K562 (cell line): ENCODE measurements at regions not wholly inside any gene's neighbourhood (a gene's known extent, or its start where the extent isn't known, plus 50 kb on each side); places are given as distances from the start of the nearest gene placed in this dataset.

Experiments used
- ATAC-seq: fragments of 200-7000 bp; cut with Tn5 transposase; 3 replicates; pipeline ENCODE4 v1.9.1; 2020; ENCODE audit warnings: moderate library complexity
- BruUV-seq: library from RNA; stranded (reverse); fragments of 400-500 nt; replicated peaks from 2 replicates; lab custom pipeline; 2021; lab: Mats Ljungman, UMichigan
- CTCF ChIA-PET: fragments of 300-600 bp; formaldehyde crosslinking; extraction: SDS; loops from one replicate; lab custom pipeline; 2021; ENCODE audit warnings: low intra/inter-chr PET ratio; lab: Yijun Ruan, JAX
- POLR2A ChIA-PET: fragments of 300-600, 350-650 bp; sonication (Branson Sonifier 250); formaldehyde crosslinking; extraction: SDS; loops from one replicate; lab custom pipeline; 2021; ENCODE audit warnings: antibody characterized with exemption, inconsistent platforms; lab: Yijun Ruan, JAX
- DNase-seq, 4 experiments: peaks; one replicate each; pipeline versions ENCODE4 v3.0.0 to v3.0.0-alpha.2; 2011 to 2018; ENCODE audit warnings: low spot score in 3 of 4, mixed read lengths in 3 of 4; ENCODE audit errors: extremely low read depth in 1 of 4
- FAIRE-seq: peaks from 2 replicates; lab custom pipeline; 2011; peaks lifted over from hg19 to GRCh38; lab: Jason Lieb, UNC
- H2AFZ ChIP-seq: 2 replicates; pipeline ENCODE4 v1.6.0; 2011; ENCODE audit warnings: low read depth, low read length, control low read depth, inconsistent platforms
- H3K27ac ChIP-seq: fragments of 200-600 bp; 3 replicates; pipeline ENCODE4 v1.8.0; 2011; ENCODE audit warnings: low read depth, mild to moderate bottlenecking, control low read depth, inconsistent platforms, low read length, moderate library complexity, mixed read lengths; ENCODE audit errors: extremely low read depth
- H3K27me3 ChIP-seq, 2 experiments: fragments of 300-600 bp in 1 of 2; 2 replicates in 1 of 2; 3 replicates in 1 of 2; pipeline versions ENCODE4 v1.6.0 to v1.8.0; 2011; ENCODE audit warnings: inconsistent platforms in 2 of 2, low read length in 2 of 2, mild to moderate bottlenecking in 1 of 2, mixed read lengths in 1 of 2, moderate library complexity in 1 of 2; ENCODE audit not compliant: control insufficient read depth in 2 of 2, insufficient read depth in 2 of 2
- H3K36me3 ChIP-seq: fragments of 300-600 bp; 3 replicates; pipeline ENCODE4 v1.8.0; 2011; ENCODE audit warnings: mild to moderate bottlenecking, low read length, inconsistent platforms; ENCODE audit not compliant: control insufficient read depth, insufficient read depth
- H3K4me1 ChIP-seq, 2 experiments: fragments of 200-600 bp in 1 of 2; replicated peaks in 1 of 2; 2 replicates in 1 of 2; 3 replicates in 1 of 2; pipeline versions ENCODE4 v1.5.1 to v1.8.0; 2011; ENCODE audit warnings: inconsistent platforms in 2 of 2, low read length in 2 of 2, mild to moderate bottlenecking in 1 of 2, mixed read lengths in 1 of 2, moderate library complexity in 1 of 2; ENCODE audit not compliant: control insufficient read depth in 2 of 2, insufficient read depth in 2 of 2
- H3K4me2 ChIP-seq: 2 replicates; pipeline ENCODE4 v1.6.1; 2011; ENCODE audit warnings: low read length, control low read depth, inconsistent platforms, mixed read lengths; ENCODE audit not compliant: insufficient read depth
- H3K4me3 ChIP-seq: fragments of 200-600 bp; sonication (generic), shearing (Covaris generic); 2 replicates; pipeline ENCODE4 v1.5.1; 2016; ENCODE audit warnings: control low read depth, inconsistent platforms
- H3K79me2 ChIP-seq: fragments of 200-600 bp; 3 replicates; pipeline ENCODE4 v1.8.0; 2011; ENCODE audit warnings: low read length, inconsistent platforms; ENCODE audit not compliant: control insufficient read depth, insufficient read depth
- H3K9ac ChIP-seq, 2 experiments: 2 replicates each; pipeline versions ENCODE4 v1.6.0 to v1.6.1; 2011; ENCODE audit warnings: low read depth in 2 of 2, low read length in 2 of 2, control low read depth in 1 of 2, inconsistent platforms in 1 of 2, mild to moderate bottlenecking in 1 of 2, mixed read lengths in 1 of 2; ENCODE audit not compliant: insufficient read depth in 1 of 2
- H3K9me1 ChIP-seq: one replicate; pipeline ENCODE4 v1.6.0; 2011; ENCODE audit warnings: inconsistent platforms, mild to moderate bottlenecking, low read length, moderate library complexity; ENCODE audit not compliant: control insufficient read depth, insufficient read depth
- H3K9me3 ChIP-seq: replicated peaks from 2 replicates; pipeline ENCODE4 v1.5.1; 2011; ENCODE audit warnings: low read depth, low read length, inconsistent platforms; ENCODE audit not compliant: control insufficient read depth, insufficient read depth
- H4K20me1 ChIP-seq: replicated peaks from 2 replicates; pipeline ENCODE4 v1.6.1; 2011; ENCODE audit warnings: low read length, inconsistent platforms, mixed read lengths; ENCODE audit not compliant: control insufficient read depth, insufficient read depth
- CCNT2 ChIP-seq: IDR thresholded peaks from 2 replicates; pipeline ENCODE4 v1.6.1; 2011; ENCODE audit warnings: borderline replicate concordance, low read depth, mild to moderate bottlenecking, moderate library complexity, mixed read lengths, low read length; ENCODE audit not compliant: insufficient read length; ENCODE audit errors: extremely low read depth
- FOS ChIP-seq: IDR thresholded peaks from 3 replicates; pipeline ENCODE4 v1.6.1; 2011; ENCODE audit not compliant: insufficient read length; ENCODE audit errors: extremely low read depth
- KAT8 ChIP-seq: fragments of 450-650 bp; IDR thresholded peaks from 2 replicates; pipeline ENCODE4 v1.6.1; 2016; ENCODE audit warnings: low read depth, mild to moderate bottlenecking
- MIER1 ChIP-seq: fragments of 450-650 bp; IDR thresholded peaks from 2 replicates; pipeline ENCODE4 v1.6.1; 2016; ENCODE audit warnings: antibody characterized with exemption, mild to moderate bottlenecking, low read depth
- POLR2G ChIP-seq: fragments of 200-400 bp; formaldehyde crosslinking; IDR thresholded peaks from 2 replicates; pipeline ENCODE4 v1.6.1; 2017; ENCODE audit warnings: low read depth, mild to moderate bottlenecking, antibody characterized with exemption, low read length, moderate library complexity
- PTBP1 ChIP-seq: fragments of 200-400 bp; formaldehyde crosslinking; IDR thresholded peaks from 2 replicates; pipeline ENCODE4 v1.6.1; 2017; ENCODE audit warnings: low read depth, low read length
- SETDB1 ChIP-seq: IDR thresholded peaks from one replicate; pipeline ENCODE4 v1.6.1; 2012; ENCODE audit warnings: low read length, control low read depth, inconsistent platforms
- ZBED1 ChIP-seq: IDR thresholded peaks from 2 replicates; pipeline ENCODE4 v1.6.1; 2014
- ZMIZ1 ChIP-seq, 2 experiments: fragments of 150-350 bp in 1 of 2; IDR thresholded peaks; 2 replicates each; pipeline ENCODE4 v1.6.1; 2012 to 2016; ENCODE audit warnings: low read depth in 2 of 2, low read length in 2 of 2, mild to moderate bottlenecking in 1 of 2, moderate library complexity in 1 of 2
- ZNF239 ChIP-seq: fragments of 250-450 bp; sonication (Bioruptor Pico); IDR thresholded peaks from 2 replicates; pipeline ENCODE4 v1.4.0; 2020; ENCODE audit warnings: mild to moderate bottlenecking
- ZNF592 ChIP-seq: fragments of 450-650 bp; IDR thresholded peaks from 2 replicates; pipeline ENCODE4 v1.6.1; 2017; ENCODE audit warnings: antibody characterized with exemption, mild to moderate bottlenecking
- ZNF778 ChIP-seq: fragments of 450-650 bp; formaldehyde crosslinking; IDR thresholded peaks from 2 replicates; pipeline ENCODE4 v1.4.0; 2020; ENCODE audit warnings: mild to moderate bottlenecking, moderate library complexity
- ZNF830 ChIP-seq: fragments of 250-450 bp; sonication (Bioruptor Pico); IDR thresholded peaks from 2 replicates; pipeline ENCODE4 v1.5.0; 2021; ENCODE audit warnings: mild to moderate bottlenecking
- WGBS: fragments of 100-300 bp; shearing (Covaris generic); methylation state at CpG from one replicate; pipeline ENCODE4 v1.1.6; 2016; ENCODE audit warnings: low coverage, mixed read lengths; ENCODE audit not compliant: insufficient coverage; ENCODE audit errors: missing lambda C conversion rate; 5-methylcytosine and 5-hydroxymethylcytosine counted together
- in situ Hi-C: fragments of 300-500 bp; cut with MboI; formaldehyde crosslinking; loops from 4 replicates; pipeline ENCODE4 v1.15.0; 2018; ENCODE audit warnings: inconsistent platforms, mixed read lengths
- intact Hi-C: fragments of 100-400 bp; cut with micrococcal nuclease; formaldehyde crosslinking; loops from 2 replicates; pipeline ENCODE4 v1.14.2; 2022

- TF ChIP-seq ZMIZ1 (IDR thresholded peaks at IDR 0.05; ENCODE audit: low read depth in 2 of 2, low read length in 2 of 2) (no peak), ZNF830 (no peak), MIER1 (no peak), ZNF239 (CRISPR knock-in tag) (no peak)
- TF ChIP-seq, all 486 proteins: peak for 0
Measured at GRCh38 chr3:31405515-31405914, 127.2 kb upstream of the STT3B start (continued).

- no peaks in the 10 kb centered on the region; a peak in 1 of 5 replicates for H3K4me1 ChIP-seq
- no peak overlapping the region for H3K27ac ChIP-seq
- TF ChIP-seq CCNT2 (no peak), SETDB1 (no peak), ZNF778 (CRISPR knock-in tag) (no peak), MIER1 (no peak), ZBED1 (no peak), ZNF592 (no peak), PTBP1 (no peak), FOS (no peak), POLR2G (no peak), KAT8 (no peak)
- H3K9ac ChIP-seq, result no peak overlapping the region
- FAIRE-seq (no peak), DNase-seq (no peak), ATAC-seq (no peak)
- no peak overlapping the region for H3K4me2 ChIP-seq
- H3K27me3 ChIP-seq, result peaks cover 0 to 2% of the 10 kb centered on the region in 2 experiments; a peak in 1 of 5 replicates
- H4K20me1 ChIP-seq, result no peaks in the 10 kb centered on the region
- CTCF ChIA-PET, result no interaction called here
- 0% methylated on average over 1 of the region's 1 CpG for WGBS
- H3K4me3 ChIP-seq, result no peak overlapping the region
- no peaks in the 10 kb centered on the region for H3K9me3 ChIP-seq
- H3K36me3 ChIP-seq, result no peaks in the 10 kb centered on the region
- no TSS peak for BruUV-seq
- H3K9me1 ChIP-seq, result no peaks in the 10 kb centered on the region
- H2AFZ ChIP-seq, result no peak overlapping the region
- no peaks in the 10 kb centered on the region for H3K79me2 ChIP-seq
- in situ Hi-C loops (no loop called here), intact Hi-C loops (no loop called here)
- POLR2A ChIA-PET, result no interaction called here
Measured at GRCh38 chr3:31406896-31407295, 125.8 kb upstream of the STT3B start.
